SIG-M5 treated with dmso at 0.1 percent for 504 hours (cell line): ENCODE measurements at regions not wholly inside any gene's neighbourhood (a gene's known extent, or its start where the extent isn't known, plus 50 kb on each side); places are given as distances from the start of the nearest gene placed in this dataset.
"Not testable (repeated sequence)": the region's sequence is repeated elsewhere in the genome, so short reads cannot be mapped to it uniquely, and the experiment has no call there.

Experiments
- DNase-seq: peaks from one replicate; lab custom pipeline; 2025; ENCODE audit not compliant: unreplicated experiment; lab: John Stamatoyannopoulos, UW

- DNase-seq = not testable (repeated sequence)
Measured at GRCh38 chrX:23458957-23459356, 124.3 kb downstream of the PTCHD1 start.

GRCh38 chrX:23465105-23465791 is 130.6 kb downstream of the PTCHD1 start:
- no peak for DNase-seq

- no peak for DNase-seq
Measured at GRCh38 chrX:23465985-23466384, 131.3 kb downstream of the PTCHD1 start.

GRCh38 chrX:23478056-23478455 is 143.4 kb downstream of the PTCHD1 start:
- DNase-seq = no peak

GRCh38 chrX:23478561-23478960 is 143.9 kb downstream of the PTCHD1 start:
- no peak for DNase-seq

- no peak for DNase-seq
Measured at GRCh38 chrX:23482561-23482960, 147.9 kb downstream of the PTCHD1 start.

GRCh38 chrX:23483396-23483795 is 148.7 kb downstream of the PTCHD1 start:
- DNase-seq = no peak

GRCh38 chrX:23493941-23494374 is 159.3 kb downstream of the PTCHD1 start:
- DNase-seq = no peak

GRCh38 chrX:23494741-23495140 is 160.1 kb downstream of the PTCHD1 start:
- no peak for DNase-seq

- DNase-seq = no peak
Measured at GRCh38 chrX:23497919-23498318, 163.3 kb downstream of the PTCHD1 start.

GRCh38 chrX:23501974-23502373 is 165.3 kb upstream of the PRDX4 start:
- DNase-seq = no peak

- DNase-seq = peak; percentile 35
Measured at GRCh38 chrX:23503835-23504539, 163.3 kb upstream of the PRDX4 start.

GRCh38 chrX:23504540-23504884 is 162.8 kb upstream of the PRDX4 start:
- DNase-seq = no peak

GRCh38 chrX:23504895-23505294 is 162.4 kb upstream of the PRDX4 start:
- no peak for DNase-seq

GRCh38 chrX:23505531-23506303 is 161.6 kb upstream of the PRDX4 start:
- no peak for DNase-seq

GRCh38 chrX:23509256-23509655 is 158.0 kb upstream of the PRDX4 start:
- DNase-seq = no peak

- DNase-seq = no peak
Measured at GRCh38 chrX:23511793-23512192, 155.5 kb upstream of the PRDX4 start.

GRCh38 chrX:23513121-23513520 is 154.2 kb upstream of the PRDX4 start:
- no peak for DNase-seq

GRCh38 chrX:23514082-23514481 is 153.2 kb upstream of the PRDX4 start:
- DNase-seq = no peak

GRCh38 chrX:23515028-23515427 is 152.3 kb upstream of the PRDX4 start:
- no peak for DNase-seq

GRCh38 chrX:23523026-23523657 is 144.2 kb upstream of the PRDX4 start:
- not testable (repeated sequence) for DNase-seq
